ENCODE measurements at regions not wholly inside any gene's neighbourhood (a gene's known extent, or its start where the extent isn't known, plus 50 kb on each side); places are given as distances from the start of the nearest gene placed in this dataset.

GRCh38 chr2:114057638-114058037 lies 167.7 kb downstream of the ACTR3 start:
- no peak for TF ChIP-seq EZH2 (IDR thresholded peaks at IDR 0.05; ENCODE audit: low read length, missing control alignments)
- no peak for TF ChIP-seq CTCF (conservative IDR thresholded peaks at IDR 0.05 in 1 of 2, IDR thresholded peaks at IDR 0.05 in 1 of 2; ENCODE audit: low read depth in 1 of 2, low read length in 2 of 2)
- Histone ChIP-seq H3K4me2 (ENCODE audit: extremely low read depth, insufficient read depth, low read length) (no peak overlapping the region), H3K9ac (ENCODE audit: insufficient read depth, low read length) (no peak overlapping the region), H3K4me3 (replicated peaks in 1 of 4; ENCODE audit: control extremely low read depth in 1 of 4, insufficient read depth in 1 of 4, low read depth in 3 of 4, low read length in 4 of 4) (no peak overlapping the region), H2AFZ (ENCODE audit: low read length) (no peak overlapping the region), H3K4me1 (ENCODE audit: control insufficient read depth, extremely low read depth, insufficient read depth, low read length) (no peaks in the 10 kb centered on the region), H4K20me1 (ENCODE audit: control insufficient read depth, extremely low read depth, insufficient read depth, low read length) (no peaks in the 10 kb centered on the region), H3K27ac (ENCODE audit: insufficient read depth, low read length) (no peak overlapping the region), H3K27me3 (ENCODE audit: control insufficient read depth, insufficient read depth, low read length) (no peaks in the 10 kb centered on the region), H3K79me2 (ENCODE audit: control insufficient read depth, insufficient read depth, low read length) (no peaks in the 10 kb centered on the region), H3K9me3 (ENCODE audit: control insufficient read depth, insufficient read depth, low read depth, low read length) (no peaks in the 10 kb centered on the region), H3K36me3 (ENCODE audit: control insufficient read depth, insufficient read depth, low read length) (no peaks in the 10 kb centered on the region)
- DNase-seq (ENCODE audit: low read depth in 2 of 2), result no peak

- no peaks in the 10 kb centered on the region for H3K27me3 ChIP-seq (ENCODE audit: control insufficient read depth, insufficient read depth, low read length)
- TF ChIP-seq CTCF (conservative IDR thresholded peaks at IDR 0.05 in 1 of 2, IDR thresholded peaks at IDR 0.05 in 1 of 2; ENCODE audit: low read depth in 1 of 2, low read length in 2 of 2) (no peak), EZH2 (IDR thresholded peaks at IDR 0.05; ENCODE audit: low read length, missing control alignments) (no peak)
- DNase-seq (ENCODE audit: low read depth in 2 of 2), result no peak
- H3K79me2 ChIP-seq (ENCODE audit: control insufficient read depth, insufficient read depth, low read length), result no peaks in the 10 kb centered on the region
- H4K20me1 ChIP-seq (ENCODE audit: control insufficient read depth, extremely low read depth, insufficient read depth, low read length), result no peaks in the 10 kb centered on the region
- H3K4me3 ChIP-seq (replicated peaks in 1 of 4; ENCODE audit: control extremely low read depth in 1 of 4, insufficient read depth in 1 of 4, low read depth in 3 of 4, low read length in 4 of 4), result no peak overlapping the region
- H3K36me3 ChIP-seq (ENCODE audit: control insufficient read depth, insufficient read depth, low read length), result no peaks in the 10 kb centered on the region
- no peak overlapping the region for H2AFZ ChIP-seq (ENCODE audit: low read length)
- H3K4me2 ChIP-seq (ENCODE audit: extremely low read depth, insufficient read depth, low read length), result no peak overlapping the region
- no peaks in the 10 kb centered on the region for H3K4me1 ChIP-seq (ENCODE audit: control insufficient read depth, extremely low read depth, insufficient read depth, low read length)
- H3K9ac ChIP-seq (ENCODE audit: insufficient read depth, low read length), result no peak overlapping the region
- no peaks in the 10 kb centered on the region for H3K9me3 ChIP-seq (ENCODE audit: control insufficient read depth, insufficient read depth, low read depth, low read length)
- H3K27ac ChIP-seq (ENCODE audit: insufficient read depth, low read length), result no peak overlapping the region
Observed at GRCh38 chr2:114061566-114062098, 171.7 kb downstream of the ACTR3 start.

DNA sequence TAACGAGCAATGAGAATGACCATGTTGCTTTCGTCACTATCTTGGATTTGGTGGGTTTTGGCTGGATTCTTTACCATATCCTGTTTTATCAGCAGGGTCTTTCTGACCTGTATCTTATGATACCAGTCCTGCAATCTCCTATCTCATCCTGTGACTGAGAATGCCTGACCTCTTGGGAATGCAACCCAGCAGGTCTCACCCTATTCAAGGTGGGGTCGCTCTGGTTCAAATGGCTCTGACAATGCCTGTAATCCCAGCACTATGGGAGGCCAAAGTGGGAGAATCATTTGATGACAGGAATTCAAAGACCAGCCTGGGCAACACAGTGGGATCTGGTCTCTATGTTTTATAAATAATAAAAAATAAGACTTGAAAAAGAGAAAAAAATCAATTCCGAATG lies 173.5 kb downstream of the ACTR3 start:
- H3K4me2 ChIP-seq (ENCODE audit: extremely low read depth, insufficient read depth, low read length), result no peak overlapping the region
- H3K79me2 ChIP-seq (ENCODE audit: control insufficient read depth, insufficient read depth, low read length), result no peaks in the 10 kb centered on the region
- H3K36me3 ChIP-seq (ENCODE audit: control insufficient read depth, insufficient read depth, low read length), result no peaks in the 10 kb centered on the region
- TF ChIP-seq CTCF (conservative IDR thresholded peaks at IDR 0.05 in 1 of 2, IDR thresholded peaks at IDR 0.05 in 1 of 2; ENCODE audit: low read depth in 1 of 2, low read length in 2 of 2), result no peak
- no peak for TF ChIP-seq EZH2 (IDR thresholded peaks at IDR 0.05; ENCODE audit: low read length, missing control alignments)
- no peak overlapping the region for H3K27ac ChIP-seq (ENCODE audit: insufficient read depth, low read length)
- no peaks in the 10 kb centered on the region for H3K9me3 ChIP-seq (ENCODE audit: control insufficient read depth, insufficient read depth, low read depth, low read length)
- H4K20me1 ChIP-seq (ENCODE audit: control insufficient read depth, extremely low read depth, insufficient read depth, low read length), result no peaks in the 10 kb centered on the region
- DNase-seq (ENCODE audit: low read depth in 2 of 2), result no peak
- no peak overlapping the region for H3K4me3 ChIP-seq (replicated peaks in 1 of 4; ENCODE audit: control extremely low read depth in 1 of 4, insufficient read depth in 1 of 4, low read depth in 3 of 4, low read length in 4 of 4)
- no peaks in the 10 kb centered on the region for H3K4me1 ChIP-seq (ENCODE audit: control insufficient read depth, extremely low read depth, insufficient read depth, low read length)
- H2AFZ ChIP-seq (ENCODE audit: low read length), result no peak overlapping the region
- no peaks in the 10 kb centered on the region for H3K27me3 ChIP-seq (ENCODE audit: control insufficient read depth, insufficient read depth, low read length)
- no peak overlapping the region for H3K9ac ChIP-seq (ENCODE audit: insufficient read depth, low read length)

Data from fibroblast of lung (primary cell).